Panc1 (cell line): ENCODE measurements at regions not wholly inside any gene's neighbourhood (a gene's known extent, or its start where the extent isn't known, plus 50 kb on each side); places are given as distances from the start of the nearest gene placed in this dataset.

Experiments used
- POLR2AphosphoS5 ChIP-seq: IDR thresholded peaks from 2 replicates; pipeline ENCODE4 v1.6.1; 2012; ENCODE audit warnings: mild to moderate bottlenecking, low read depth, low read length, moderate library complexity
- SIN3A ChIP-seq: IDR thresholded peaks from 2 replicates; pipeline ENCODE4 v1.6.1; 2012; ENCODE audit warnings: low read depth, mild to moderate bottlenecking, low read length, moderate library complexity, borderline replicate concordance; ENCODE audit not compliant: insufficient read depth
- TCF7L2 ChIP-seq: IDR thresholded peaks from 2 replicates; pipeline ENCODE4 v1.6.1; 2011; ENCODE audit warnings: mild to moderate bottlenecking, low read depth, low read length, inconsistent platforms
- TF ChIP-seq, protein P1 (sequence below): fragments of 450-650 bp; IDR thresholded peaks from 2 replicates; pipeline ENCODE4 v1.5.1; 2017; ENCODE audit warnings: mild to moderate bottlenecking

DNA sequence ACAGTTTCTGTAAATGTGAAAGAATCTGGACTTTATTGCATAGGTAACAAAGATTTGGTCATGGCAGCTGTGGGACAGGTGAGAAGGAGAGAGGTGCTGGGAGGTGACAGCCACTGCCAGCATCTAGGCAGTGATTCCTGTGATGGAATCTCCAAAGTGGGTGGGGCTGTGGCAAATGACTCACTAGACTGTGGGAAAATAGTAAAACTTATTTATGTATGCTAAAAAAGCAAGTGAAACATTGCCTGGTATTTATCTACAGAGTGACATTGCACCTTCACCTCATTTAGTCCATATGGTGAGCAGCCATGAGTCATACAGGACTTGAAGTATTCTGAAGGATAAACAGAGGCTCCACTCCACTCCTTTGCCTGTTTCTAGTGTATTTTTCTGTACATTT, 145.3 kb upstream of the MEX3C start:
- TF ChIP-seq, protein P1, sequence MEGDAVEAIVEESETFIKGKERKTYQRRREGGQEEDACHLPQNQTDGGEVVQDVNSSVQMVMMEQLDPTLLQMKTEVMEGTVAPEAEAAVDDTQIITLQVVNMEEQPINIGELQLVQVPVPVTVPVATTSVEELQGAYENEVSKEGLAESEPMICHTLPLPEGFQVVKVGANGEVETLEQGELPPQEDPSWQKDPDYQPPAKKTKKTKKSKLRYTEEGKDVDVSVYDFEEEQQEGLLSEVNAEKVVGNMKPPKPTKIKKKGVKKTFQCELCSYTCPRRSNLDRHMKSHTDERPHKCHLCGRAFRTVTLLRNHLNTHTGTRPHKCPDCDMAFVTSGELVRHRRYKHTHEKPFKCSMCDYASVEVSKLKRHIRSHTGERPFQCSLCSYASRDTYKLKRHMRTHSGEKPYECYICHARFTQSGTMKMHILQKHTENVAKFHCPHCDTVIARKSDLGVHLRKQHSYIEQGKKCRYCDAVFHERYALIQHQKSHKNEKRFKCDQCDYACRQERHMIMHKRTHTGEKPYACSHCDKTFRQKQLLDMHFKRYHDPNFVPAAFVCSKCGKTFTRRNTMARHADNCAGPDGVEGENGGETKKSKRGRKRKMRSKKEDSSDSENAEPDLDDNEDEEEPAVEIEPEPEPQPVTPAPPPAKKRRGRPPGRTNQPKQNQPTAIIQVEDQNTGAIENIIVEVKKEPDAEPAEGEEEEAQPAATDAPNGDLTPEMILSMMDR, result no peak
- TF ChIP-seq POLR2AphosphoS5, result no peak
- no peak for TF ChIP-seq SIN3A
- TF ChIP-seq TCF7L2, result no peak
